Fibroblast of the aortic adventitia (primary cell): ENCODE measurements at regions not wholly inside any gene's neighbourhood (a gene's known extent, or its start where the extent isn't known, plus 50 kb on each side); places are given as distances from the start of the nearest gene placed in this dataset.

Experiments
- DNase-seq: peaks from one replicate; pipeline ENCODE4 v3.0.0-alpha.2; 2010; ENCODE audit warnings: low read depth
- H3K4me3 ChIP-seq: 2 replicates; pipeline ENCODE4 v1.5.1; 2011; ENCODE audit warnings: low read depth, mild to moderate bottlenecking, control low read depth, low read length, moderate library complexity
- CTCF ChIP-seq: IDR thresholded peaks from 2 replicates; pipeline ENCODE4 v1.5.1; 2011; ENCODE audit warnings: mild to moderate bottlenecking, low read length, control low read depth, inconsistent platforms; ENCODE audit not compliant: insufficient read depth

DNA sequence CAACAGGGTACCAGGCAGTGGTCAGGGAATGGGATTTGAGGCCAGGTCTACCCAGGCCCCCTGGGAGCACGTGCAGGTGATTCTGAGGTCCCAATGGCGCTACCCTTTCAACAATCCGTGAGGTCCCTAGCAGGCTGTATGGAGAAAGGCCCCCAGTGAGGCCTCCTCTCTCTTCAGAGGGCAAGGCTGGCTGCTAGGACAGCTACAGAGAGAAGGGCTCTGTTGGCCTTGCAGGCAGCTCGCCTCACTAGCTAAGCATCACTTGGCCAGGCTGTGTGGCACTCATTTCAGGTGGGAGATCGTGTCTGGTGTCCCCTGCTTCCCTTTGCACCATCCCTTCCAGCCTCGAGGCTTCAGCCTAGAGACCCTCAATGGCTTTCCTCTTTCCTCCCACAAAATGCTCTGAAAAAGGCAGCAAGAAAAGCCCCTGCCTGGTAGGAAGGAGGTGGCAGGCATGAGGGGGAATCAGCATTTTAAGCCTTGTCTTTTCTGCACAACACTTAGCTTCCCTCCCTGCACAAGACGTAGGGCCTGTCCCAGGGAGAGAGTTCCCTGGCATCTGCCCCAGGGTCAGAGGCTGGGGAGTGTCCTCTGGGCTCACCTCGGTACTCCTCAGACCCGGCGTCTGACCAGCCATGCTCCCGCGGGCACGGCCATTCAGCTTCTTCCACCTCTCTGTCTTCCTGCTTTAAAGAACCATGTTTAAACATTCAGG lies 111.8 kb downstream of the ASB7 start:
- DNase-seq, result no peak
- TF ChIP-seq CTCF, result no peak
- H3K4me3 ChIP-seq, result no peak overlapping the region

DNA sequence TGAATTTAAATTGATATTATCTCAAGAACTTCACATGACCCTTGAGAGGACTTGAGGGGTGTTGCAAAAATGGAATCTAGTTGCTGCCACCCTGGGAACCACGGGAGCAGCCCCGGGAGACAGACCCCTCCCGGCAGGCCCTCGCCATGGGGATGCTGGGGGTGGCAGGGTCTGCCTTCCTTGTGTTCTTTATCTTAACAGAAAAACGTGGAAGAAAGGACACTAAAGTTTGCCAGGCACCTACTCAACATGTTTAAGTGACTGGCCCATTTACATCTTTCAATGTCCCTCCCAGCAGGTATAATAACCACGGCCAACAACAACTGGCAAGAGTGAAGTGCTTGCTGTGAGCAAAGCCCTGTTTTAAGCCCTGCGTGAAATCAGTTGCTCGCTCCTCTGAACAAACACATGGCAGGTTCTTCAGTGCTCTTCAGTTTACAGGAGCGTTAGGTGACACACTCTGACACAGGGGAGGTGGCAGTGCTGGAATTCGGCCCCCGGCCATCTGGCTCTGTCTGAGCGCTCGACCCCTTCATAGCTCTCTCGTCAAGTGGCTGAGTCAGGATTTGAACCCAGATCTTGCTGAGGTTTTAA lies 112.5 kb downstream of the ASB7 start:
- no peak overlapping the region for H3K4me3 ChIP-seq
- no peak for TF ChIP-seq CTCF
- DNase-seq, result no peak

DNA sequence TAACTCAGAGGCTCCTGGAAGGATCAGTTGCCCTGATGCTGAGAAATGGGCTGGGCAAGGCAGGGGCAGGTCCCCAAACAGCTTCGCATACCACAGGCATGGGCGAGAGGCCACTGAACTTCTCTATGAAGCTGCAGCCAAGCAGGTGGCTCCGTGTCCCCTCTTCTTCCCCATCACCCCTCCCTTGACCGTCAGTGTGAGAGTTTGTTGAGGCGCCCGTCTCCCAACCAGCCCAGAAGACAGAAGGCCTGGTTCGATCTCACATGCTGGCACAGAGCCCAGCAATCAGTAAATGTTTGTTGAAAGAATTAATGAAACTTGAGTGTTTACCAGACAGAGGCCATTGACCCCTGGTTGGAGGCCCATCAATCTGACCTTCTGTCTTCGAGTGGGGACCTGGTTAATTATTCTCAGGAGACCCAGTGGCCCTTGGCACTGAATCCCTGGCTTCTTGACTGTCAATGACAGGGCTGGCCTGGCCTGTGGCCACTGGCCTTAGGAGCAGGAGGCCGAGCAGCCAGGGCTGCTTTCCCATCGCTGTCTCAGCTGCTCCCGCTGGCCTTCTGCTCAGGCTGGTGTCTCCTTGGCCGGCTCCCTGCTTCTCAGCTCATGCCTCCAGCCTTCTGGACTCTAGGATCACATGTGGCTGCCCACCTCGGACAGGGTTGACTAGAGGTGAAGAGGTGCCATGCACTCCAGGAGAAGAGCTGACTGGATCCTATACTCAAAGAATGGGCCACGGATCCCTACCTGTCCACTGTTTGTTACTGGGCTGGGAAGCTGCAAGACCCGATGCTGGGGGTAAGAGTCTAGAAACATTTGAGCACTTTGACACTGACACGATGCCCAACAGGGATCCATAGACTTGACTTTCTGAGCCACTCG lies 113.4 kb downstream of the ASB7 start:
- no peak for TF ChIP-seq CTCF
- DNase-seq, result no peak
- H3K4me3 ChIP-seq, result no peak overlapping the region

DNA sequence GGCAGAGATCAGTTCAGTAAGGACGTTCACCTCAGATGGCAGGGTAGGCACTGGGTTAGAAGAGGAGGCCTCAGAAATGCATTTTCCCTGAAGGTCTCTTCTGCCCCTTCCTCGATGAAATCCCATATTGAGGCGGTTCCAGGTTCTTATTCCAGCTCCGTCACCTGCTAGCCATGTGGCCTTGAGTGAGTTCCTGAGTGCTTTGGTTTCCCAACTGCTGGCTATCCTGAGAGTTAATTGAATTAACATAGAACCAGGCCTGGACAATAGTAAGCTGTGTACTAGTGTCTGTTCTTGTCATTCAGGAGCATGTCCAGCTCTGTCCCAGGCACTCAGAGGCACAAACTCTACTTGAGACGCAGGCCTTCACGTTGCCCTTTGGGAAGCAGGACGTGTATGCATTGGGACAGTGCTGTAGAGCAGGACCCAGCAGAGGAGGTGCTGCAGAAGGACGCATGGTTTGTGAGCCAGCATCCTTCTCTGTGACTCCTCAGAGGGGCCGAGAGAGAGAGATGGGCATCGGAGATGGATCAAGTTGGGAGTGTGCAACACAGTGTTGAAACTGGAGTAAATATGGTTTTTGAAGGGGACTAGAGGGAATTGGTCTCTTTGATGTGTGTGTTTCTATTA lies 114.2 kb downstream of the ASB7 start:
- no peak for TF ChIP-seq CTCF
- H3K4me3 ChIP-seq, result no peak overlapping the region
- DNase-seq, result no peak

DNA sequence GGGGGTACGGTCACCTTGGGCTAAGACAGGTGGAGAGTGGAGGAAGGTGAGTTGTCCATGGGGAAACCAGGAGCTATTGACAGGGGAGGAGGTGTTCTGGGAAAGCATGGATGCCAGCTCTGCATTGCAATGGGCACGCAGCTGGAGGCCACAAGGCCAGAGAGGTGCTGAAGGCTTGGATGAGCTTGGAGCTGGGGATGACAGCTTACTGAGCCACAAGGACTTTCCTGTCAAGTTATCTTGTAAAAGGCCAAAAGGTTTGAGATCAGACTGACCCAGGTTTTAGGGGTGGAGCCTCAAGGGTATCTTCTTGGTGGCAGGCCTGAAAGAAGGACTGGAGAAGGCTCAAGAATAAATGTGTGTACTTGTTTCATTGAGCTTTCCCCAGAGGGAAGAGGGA lies 115.2 kb downstream of the ASB7 start:
- H3K4me3 ChIP-seq, result no peak overlapping the region
- no peak for TF ChIP-seq CTCF
- DNase-seq, result no peak

- no peak for TF ChIP-seq CTCF
- H3K4me3 ChIP-seq, result no peak overlapping the region
- DNase-seq, result no peak
Observed at GRCh38 chr15:100718075-100718980, 115.9 kb downstream of the ASB7 start.
